SK-N-SH (cell line): ENCODE measurements at regions not wholly inside any gene's neighbourhood (a gene's known extent, or its start where the extent isn't known, plus 50 kb on each side); places are given as distances from the start of the nearest gene placed in this dataset.
A peak's percentile ranks its signal among the peaks of the same experiment; 100 is the strongest.

Experiments
- CTCF ChIA-PET: fragments of 300-600, 350-600 bp; formaldehyde crosslinking; extraction: SDS; loops from one replicate; lab custom pipeline; 2021; lab: Yijun Ruan, JAX
- POLR2A ChIA-PET: fragments of 350-600 bp; sonication (Branson Sonifier 250); formaldehyde crosslinking; extraction: SDS; loops from one replicate; lab custom pipeline; 2020; ENCODE audit warnings: antibody characterized with exemption, inconsistent platforms; lab: Yijun Ruan, JAX
- DNase-seq: peaks from one replicate; pipeline ENCODE4 v3.0.0; 2012
- H2AFZ ChIP-seq: fragments of 200-600 bp; sonication (generic); 2 replicates; pipeline ENCODE4 v1.8.1; 2016; ENCODE audit warnings: antibody characterized with exemption, mild to moderate bottlenecking, low read depth
- H3F3A ChIP-seq: fragments of 200-600 bp; sonication (generic); replicated peaks from 2 replicates; pipeline ENCODE3; 2016; ENCODE audit warnings: antibody characterized with exemption, mild to moderate bottlenecking; ENCODE audit not compliant: insufficient read depth
- H3K27ac ChIP-seq, 2 experiments: fragments of 200-500 bp in 1 of 2; fragments of 200-600 bp in 1 of 2; sonication (Bioruptor generic) in 1 of 2; sonication (generic), shearing (Covaris generic) in 1 of 2; 2 replicates each; pipeline versions ENCODE4 v1.5.1 to v1.6.1; 2014 to 2016; ENCODE audit warnings: low read depth in 2 of 2, inconsistent platforms in 1 of 2, low read length in 1 of 2, mild to moderate bottlenecking in 1 of 2, mixed read lengths in 1 of 2
- H3K27me3 ChIP-seq: fragments of 200-600 bp; sonication (generic), shearing (Covaris generic); 2 replicates; pipeline ENCODE4 v1.6.1; 2016; ENCODE audit warnings: mixed run types; ENCODE audit not compliant: insufficient read depth
- H3K36me3 ChIP-seq, 2 experiments: fragments of 200-500 bp in 1 of 2; fragments of 200-600 bp in 1 of 2; sonication (Bioruptor generic) in 1 of 2; sonication (generic) in 1 of 2; replicated peaks in 1 of 2; 2 replicates each; pipeline versions ENCODE3 to v1.5.1; 2014 to 2016; ENCODE audit warnings: low read length in 1 of 2, mild to moderate bottlenecking in 1 of 2; ENCODE audit not compliant: insufficient read depth in 2 of 2, control insufficient read depth in 1 of 2
- H3K4me1 ChIP-seq, 2 experiments: fragments of 200-500 bp in 1 of 2; fragments of 200-600 bp in 1 of 2; sonication (Bioruptor generic) in 1 of 2; sonication (generic), shearing (Covaris generic) in 1 of 2; 2 replicates each; pipeline versions ENCODE4 v1.5.1 to v1.6.1; 2014 to 2016; ENCODE audit warnings: low read depth in 1 of 2, low read length in 1 of 2, mixed run types in 1 of 2; ENCODE audit not compliant: insufficient read depth in 2 of 2, control insufficient read depth in 1 of 2
- H3K4me2 ChIP-seq: fragments of 200-600 bp; sonication (generic), shearing (Covaris generic); 2 replicates; pipeline ENCODE4 v1.6.1; 2017; ENCODE audit warnings: mixed run types
- H3K4me3 ChIP-seq, 2 experiments: fragments of 200-500 bp in 1 of 2; fragments of 200-600 bp in 1 of 2; sonication (Bioruptor generic) in 1 of 2; sonication (generic), shearing (Covaris generic) in 1 of 2; 2 replicates each; pipeline versions ENCODE4 v1.5.1 to v1.8.1; 2014 to 2016; ENCODE audit warnings: low read depth in 2 of 2, inconsistent platforms in 1 of 2, low read length in 1 of 2, mild to moderate bottlenecking in 1 of 2, mixed read lengths in 1 of 2, moderate library complexity in 1 of 2
- H3K79me2 ChIP-seq: fragments of 200-600 bp; sonication (generic); 2 replicates; pipeline ENCODE4 v1.8.1; 2017; ENCODE audit warnings: mild to moderate bottlenecking; ENCODE audit not compliant: insufficient read depth
- H3K9ac ChIP-seq: fragments of 200-600 bp; sonication (generic); 2 replicates; pipeline ENCODE4 v1.6.1; 2017; ENCODE audit warnings: mixed run types
- H3K9me2 ChIP-seq: fragments of 200-600 bp; sonication (generic); 2 replicates; pipeline ENCODE4 v1.6.1; 2017; ENCODE audit warnings: mixed run types
- H3K9me3 ChIP-seq: fragments of 200-600 bp; sonication (generic); 2 replicates; pipeline ENCODE4 v1.6.1; 2017; ENCODE audit warnings: mixed run types, mild to moderate bottlenecking, moderate library complexity
- H4K20me1 ChIP-seq: fragments of 200-600 bp; sonication (generic); 2 replicates; pipeline ENCODE4 v1.6.1; 2017; ENCODE audit warnings: mild to moderate bottlenecking, mixed run types; ENCODE audit not compliant: insufficient read depth
- GATA2 ChIP-seq: sonication (generic); formaldehyde crosslinking; IDR thresholded peaks from 2 replicates; pipeline ENCODE4 v1.5.0; 2020; ENCODE audit warnings: mild to moderate bottlenecking, missing genetic modification reagents
- NRF1 ChIP-seq: IDR thresholded peaks from 2 replicates; pipeline ENCODE4 v1.6.1; 2012; ENCODE audit warnings: low read depth, mild to moderate bottlenecking, low read length
- RAD21 ChIP-seq: IDR thresholded peaks from 2 replicates; pipeline ENCODE4 v1.6.1; 2012; ENCODE audit warnings: mild to moderate bottlenecking, low read length
- REST ChIP-seq: IDR thresholded peaks from 2 replicates; pipeline ENCODE4 v1.6.1; 2012; ENCODE audit warnings: mild to moderate bottlenecking, low read depth, low read length, moderate library complexity
- SMC3 ChIP-seq: IDR thresholded peaks from 2 replicates; pipeline ENCODE4 v1.6.1; 2012; ENCODE audit warnings: low read depth, low read length, improper control_type of control experiment
- TEAD4 ChIP-seq: IDR thresholded peaks from 2 replicates; pipeline ENCODE4 v1.4.0; 2012; ENCODE audit warnings: mild to moderate bottlenecking, borderline replicate concordance; ENCODE audit not compliant: insufficient read depth
- USF1 ChIP-seq: IDR thresholded peaks from 2 replicates; pipeline ENCODE4 v1.4.0; 2012; ENCODE audit warnings: low read depth, borderline replicate concordance
- WGBS: methylation state at CpG from one replicate; pipeline ENCODE4 v1.1.6; 2017; ENCODE audit warnings: low lambda C conversion rate; 5-methylcytosine and 5-hydroxymethylcytosine counted together

- no peak for DNase-seq
- ChIA-PET CTCF (interaction anchor here (0.8 kb wide), 2 partner anchors 9 to 10 kb away, joined by 3 read pairs; no protein-coding TSS in a partner anchor), POLR2A (no interaction called here)
- Histone ChIP-seq H3K4me1 (peaks cover 0 to 2% of the 10 kb centered on the region in 2 experiments; a peak in 1 of 4 replicates), H3K27ac (no peak overlapping the region), H3K9me3 (no peaks in the 10 kb centered on the region), H3K79me2 (no peaks in the 10 kb centered on the region), H4K20me1 (no peaks in the 10 kb centered on the region), H3K9ac (no peak overlapping the region), H3K36me3 (no peaks in the 10 kb centered on the region), H3K9me2 (no peaks in the 10 kb centered on the region), H3K27me3 (no peaks in the 10 kb centered on the region; the same call in 1 of the 2 replicates), H3K4me3 (no peak overlapping the region), H2AFZ (no peak overlapping the region), H3F3A (no peaks in the 10 kb centered on the region), H3K4me2 (no peak overlapping the region)
- 82% methylated on average over 7 of the region's 7 CpGs for WGBS
- TF ChIP-seq RAD21 (peak; percentile 30; the same call in 1 of the 2 replicates), NRF1 (no peak)
Measured at GRCh38 chr2:173750353-173750801, 214.8 kb downstream of the SP3 start.

GRCh38 chr2:173750831-173751230 lies 214.3 kb downstream of the SP3 start:
- no peaks in the 10 kb centered on the region; the same call in 1 of the 2 replicates for H3K27me3 ChIP-seq
- no peaks in the 10 kb centered on the region for H3K36me3 ChIP-seq
- CTCF ChIA-PET: no interaction called here
- H3K27ac ChIP-seq: no peak overlapping the region
- POLR2A ChIA-PET: no interaction called here
- no peak for TF ChIP-seq GATA2 (CRISPR knock-in tag)
- no peak for TF ChIP-seq USF1
- no peak for TF ChIP-seq TEAD4
- TF ChIP-seq REST: no peak
- TF ChIP-seq SMC3: no peak
- H3K4me2 ChIP-seq: no peak overlapping the region
- no peaks in the 10 kb centered on the region for H3K79me2 ChIP-seq
- 59% methylated on average over 4 of the region's 4 CpGs for WGBS
- no peaks in the 10 kb centered on the region for H4K20me1 ChIP-seq
- no peaks in the 10 kb centered on the region for H3K9me3 ChIP-seq
- H3K4me3 ChIP-seq: no peak overlapping the region
- H2AFZ ChIP-seq: no peak overlapping the region
- peaks cover 0 to 2% of the 10 kb centered on the region in 2 experiments; a peak in 1 of 4 replicates for H3K4me1 ChIP-seq
- no peak overlapping the region for H3K9ac ChIP-seq
- H3F3A ChIP-seq: no peaks in the 10 kb centered on the region
- no peaks in the 10 kb centered on the region for H3K9me2 ChIP-seq
- no peak for DNase-seq
